Endometrium (tissue), 2 donors: ENCODE measurements at regions not wholly inside any gene's neighbourhood (a gene's known extent, or its start where the extent isn't known, plus 50 kb on each side); places are given as distances from the start of the nearest gene placed in this dataset.
A peak's percentile ranks its signal among the peaks of the same experiment; 100 is the strongest.

Experiments
- FAIRE-seq: peaks from 2 replicates; lab custom pipeline; 2012; peaks lifted over from hg19 to GRCh38; lab: Jason Lieb, UNC
- donor health status: control.
- donor health status: control.

DNA sequence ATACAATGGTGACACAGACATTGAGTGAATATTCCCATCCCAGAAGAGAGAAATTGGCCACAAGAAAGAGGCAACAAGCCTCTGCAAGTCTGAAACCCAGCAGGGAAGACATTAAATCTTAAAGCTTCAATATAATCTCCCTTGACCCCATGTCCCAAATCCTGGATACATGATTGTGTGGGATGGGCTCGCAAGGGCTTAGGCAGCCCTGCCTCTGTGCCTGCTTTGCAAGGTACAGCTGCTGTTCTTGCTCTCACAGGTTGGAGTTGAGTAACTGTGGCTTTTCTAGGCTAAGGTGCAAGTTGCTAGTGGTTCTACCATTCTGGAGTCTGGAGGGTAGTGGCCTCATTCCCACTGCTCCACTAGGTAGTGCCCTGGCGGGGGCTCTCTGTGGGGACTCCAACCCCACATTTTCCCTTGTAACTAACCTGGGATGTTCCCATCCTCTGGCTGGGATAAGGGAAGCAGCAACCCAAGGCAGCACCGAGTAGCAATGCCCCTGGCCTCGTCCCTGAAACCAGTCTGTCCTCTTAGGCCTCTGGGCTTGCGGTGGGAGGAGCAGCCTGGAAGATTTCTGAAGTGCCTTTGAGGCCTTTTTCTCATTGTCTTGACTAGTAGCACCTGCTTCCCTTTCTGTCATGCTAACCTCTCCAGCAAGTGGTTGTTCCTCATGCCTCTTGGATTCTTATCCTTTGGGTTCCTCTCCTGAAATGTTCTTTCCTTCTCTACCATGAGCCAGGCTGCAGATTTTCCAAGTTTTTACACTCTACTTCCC, 90.0 kb downstream of the FAM174B start:
- no peak for FAIRE-seq

DNA sequence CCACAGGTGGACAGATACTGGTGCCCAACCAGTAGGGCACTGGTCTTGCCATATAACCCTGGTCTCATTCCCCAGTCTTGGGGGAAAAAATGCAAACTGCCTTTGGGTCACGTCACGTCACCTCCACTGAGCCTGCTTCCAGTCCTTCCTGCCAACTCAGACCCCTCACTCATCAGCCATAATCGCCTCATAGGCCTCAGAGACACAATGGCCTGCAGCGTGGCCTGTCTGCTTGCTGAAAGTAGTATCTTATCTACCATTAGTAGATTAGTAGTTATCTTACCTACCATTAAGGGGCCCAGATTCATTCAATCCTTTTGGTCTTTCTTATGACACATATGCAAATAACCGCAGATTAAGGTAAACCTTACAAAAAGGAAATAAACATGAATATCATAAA, 93.8 kb downstream of the FAM174B start:
- no peak for FAIRE-seq

DNA sequence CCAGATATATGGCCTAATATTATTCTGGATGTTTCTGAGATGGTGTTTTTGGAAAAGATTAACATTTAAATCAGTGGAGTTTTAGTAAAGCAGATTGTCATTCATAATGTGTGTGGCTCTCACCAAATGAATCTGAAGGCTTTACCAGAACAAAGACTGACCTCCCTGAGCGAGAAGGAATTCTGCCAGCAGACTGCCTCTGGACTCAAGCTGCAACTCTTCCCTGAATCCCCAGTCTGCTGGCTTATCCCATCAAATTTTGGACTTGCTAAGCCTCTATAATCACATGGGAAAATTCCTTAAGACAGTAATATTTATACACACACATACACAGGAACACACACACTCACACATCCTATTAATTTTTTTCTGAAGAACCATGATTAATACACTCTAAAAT, 102.3 kb downstream of the FAM174B start:
- FAIRE-seq = no peak

DNA sequence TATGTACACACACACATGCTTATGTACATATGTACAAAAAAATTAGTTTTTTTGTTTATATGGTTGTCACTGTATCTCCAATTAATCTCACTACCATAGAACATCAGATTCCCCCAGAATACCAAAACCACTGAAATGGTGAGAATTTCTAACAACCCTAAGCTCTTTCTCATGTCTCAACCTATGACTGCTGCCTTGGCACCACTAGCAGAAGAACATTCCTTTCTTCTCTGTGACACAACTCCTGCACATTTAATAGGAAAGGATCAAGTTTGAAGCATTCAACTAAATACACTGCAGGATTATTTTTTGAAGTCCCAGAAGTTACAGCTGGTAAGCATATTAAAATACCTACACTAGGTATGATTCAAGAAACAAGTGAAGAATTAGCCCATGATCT, 109.6 kb downstream of the FAM174B start:
- no peak for FAIRE-seq

DNA sequence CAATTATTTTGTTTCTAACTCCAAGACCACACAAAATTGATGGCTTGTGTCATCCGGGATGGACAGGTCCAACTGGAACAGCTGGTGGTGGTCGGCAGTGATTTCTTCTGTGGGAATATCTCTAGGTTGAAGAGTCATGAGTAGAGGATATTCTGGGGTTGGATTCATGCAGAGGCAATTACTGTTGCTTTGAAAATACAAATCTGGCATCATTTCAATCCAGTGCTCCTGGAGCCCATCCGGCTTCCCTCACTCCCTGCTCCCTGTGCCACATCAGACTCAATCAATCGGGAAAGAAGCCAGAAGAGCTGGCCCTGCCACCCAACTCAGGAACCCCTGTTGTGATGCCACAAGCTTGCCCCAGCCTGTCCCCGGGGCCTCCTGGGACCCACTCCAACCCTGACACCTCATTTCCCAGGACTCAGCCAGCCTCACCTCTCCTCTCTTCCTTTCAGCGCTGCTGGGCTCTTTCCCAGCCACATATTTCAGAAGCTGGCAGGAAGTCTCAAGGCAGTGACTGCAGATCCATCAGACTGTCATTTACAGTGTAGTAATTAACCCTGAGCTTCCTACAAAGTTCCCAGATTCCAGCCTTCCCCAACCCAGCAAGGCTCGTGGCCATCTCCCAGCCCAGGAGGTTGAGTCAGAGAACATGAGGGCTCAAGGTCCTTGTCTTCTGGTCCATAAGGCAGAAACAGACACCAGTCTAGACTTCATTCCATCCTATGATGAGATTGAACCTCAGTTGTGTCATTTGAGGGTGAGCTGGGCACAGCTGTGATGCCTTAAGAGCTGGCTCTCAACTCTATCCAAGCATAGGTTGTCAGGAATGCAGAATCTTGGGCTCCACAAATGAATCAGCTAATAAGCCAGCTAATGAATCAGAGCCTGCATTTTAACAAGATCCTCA, 114.0 kb downstream of the FAM174B start:
- FAIRE-seq = no peak

DNA sequence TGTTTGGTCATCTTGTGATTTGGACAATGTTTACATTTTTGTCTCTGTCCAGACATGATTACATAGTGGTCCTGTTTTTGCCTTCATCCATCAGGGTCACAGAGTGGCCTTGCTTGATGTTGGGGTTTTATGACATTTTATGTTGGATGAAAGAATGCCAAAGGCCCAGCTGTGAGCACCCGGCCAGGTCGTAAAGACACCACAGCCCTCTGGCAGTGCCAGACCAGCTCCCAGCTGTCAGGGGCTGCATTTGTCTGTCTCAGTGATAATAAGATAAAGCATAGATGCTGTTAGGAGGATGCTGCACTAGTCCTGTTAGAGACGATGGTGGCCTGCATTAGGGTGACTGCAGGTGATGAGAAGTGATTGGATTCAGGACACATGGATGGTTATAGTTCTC, 117.5 kb downstream of the FAM174B start:
- no peak for FAIRE-seq

DNA sequence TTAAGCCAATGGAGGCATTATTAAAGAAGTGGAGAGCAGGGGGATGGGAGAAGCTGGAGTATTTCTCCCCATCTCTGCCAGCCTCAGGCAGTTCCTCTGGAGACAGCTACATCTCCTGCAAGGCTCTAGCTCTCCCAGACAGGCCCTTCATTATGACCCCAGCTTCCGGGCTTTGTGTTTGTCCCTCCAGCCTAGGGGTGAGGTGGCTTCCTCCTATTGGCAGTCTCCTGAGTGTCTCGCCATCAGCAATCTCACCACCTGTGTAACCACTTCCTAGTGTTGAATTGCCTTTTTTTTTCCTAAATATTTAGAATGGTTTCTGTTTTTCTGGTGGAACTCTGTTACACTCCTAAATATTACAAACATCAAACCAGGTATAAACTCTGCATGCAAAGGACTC, 122.3 kb downstream of the FAM174B start:
- FAIRE-seq = no peak

- no peak for FAIRE-seq
Observed at GRCh38 chr15:92531406-92531805, 124.2 kb downstream of the FAM174B start.

- no peak for FAIRE-seq
Observed at GRCh38 chr15:92528736-92529135, 126.8 kb downstream of the FAM174B start.

- no peak for FAIRE-seq
Observed at GRCh38 chr15:92527197-92527596, 128.4 kb downstream of the FAM174B start.

- no peak for FAIRE-seq
Observed at GRCh38 chr15:92525758-92526245, 129.8 kb downstream of the FAM174B start.

GRCh38 chr15:92524874-92525565, 130.6 kb downstream of the FAM174B start:
- no peak for FAIRE-seq

- no peak for FAIRE-seq
Observed at GRCh38 chr15:92524161-92524560, 130.5 kb downstream of the ST8SIA2 start.

GRCh38 chr15:92523176-92523575, 129.5 kb downstream of the ST8SIA2 start:
- FAIRE-seq = no peak

- FAIRE-seq = peak; percentile 82
Observed at GRCh38 chr15:92521624-92522008, 127.9 kb downstream of the ST8SIA2 start.

- no peak for FAIRE-seq
Observed at GRCh38 chr15:92520914-92521623, 127.4 kb downstream of the ST8SIA2 start.

DNA sequence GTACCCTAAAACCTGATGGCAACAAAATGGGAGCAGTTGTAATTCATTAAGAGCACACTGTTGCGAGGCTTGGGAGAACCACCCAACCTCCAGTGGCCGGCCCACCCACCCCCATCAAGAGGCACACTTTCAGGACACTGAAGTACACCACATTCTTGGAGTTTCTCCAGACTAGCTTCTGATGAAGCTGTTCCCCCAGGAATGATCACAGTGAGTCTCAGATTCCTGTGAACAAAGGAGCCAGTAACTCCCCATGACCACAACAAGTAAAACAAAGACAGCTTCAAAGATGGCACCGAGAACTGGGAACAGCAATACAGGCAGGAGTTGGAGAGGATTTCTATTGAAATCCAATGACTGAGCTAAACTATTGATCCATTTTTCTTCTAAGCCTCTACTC, 126.0 kb downstream of the ST8SIA2 start:
- FAIRE-seq = no peak
